Astrocyte (in vitro differentiated cells and primary cell): ENCODE measurements at regions not wholly inside any gene's neighbourhood (a gene's known extent, or its start where the extent isn't known, plus 50 kb on each side); places are given as distances from the start of the nearest gene placed in this dataset.

Source experiments
- CTCF ChIP-seq: IDR thresholded peaks from 2 replicates; pipeline ENCODE4 v1.5.1; 2011; ENCODE audit warnings: low read depth, mild to moderate bottlenecking, inconsistent platforms, low read length, moderate library complexity; ENCODE audit not compliant: insufficient read depth
- EZH2 ChIP-seq: IDR thresholded peaks from 2 replicates; pipeline ENCODE4 v1.6.1; 2012; ENCODE audit warnings: mild to moderate bottlenecking, low read length, inconsistent platforms; ENCODE audit not compliant: insufficient read depth

- TF ChIP-seq CTCF (no peak), EZH2 (no peak)
Observed at GRCh38 chr10:21263839-21264238, 261.6 kb downstream of the SKIDA1 start.
